Erythroblast (primary cell): ENCODE measurements at regions not wholly inside any gene's neighbourhood (a gene's known extent, or its start where the extent isn't known, plus 50 kb on each side); places are given as distances from the start of the nearest gene placed in this dataset.

Experiments
- GATA1 ChIP-seq: IDR thresholded peaks from 2 replicates; pipeline ENCODE4 v1.6.1; 2011; ENCODE audit warnings: low read depth, mild to moderate bottlenecking, control low read depth, low read length, moderate library complexity
- POLR2A ChIP-seq: IDR thresholded peaks from 2 replicates; pipeline ENCODE4 v1.6.1; 2011; ENCODE audit warnings: mild to moderate bottlenecking, low read length

DNA sequence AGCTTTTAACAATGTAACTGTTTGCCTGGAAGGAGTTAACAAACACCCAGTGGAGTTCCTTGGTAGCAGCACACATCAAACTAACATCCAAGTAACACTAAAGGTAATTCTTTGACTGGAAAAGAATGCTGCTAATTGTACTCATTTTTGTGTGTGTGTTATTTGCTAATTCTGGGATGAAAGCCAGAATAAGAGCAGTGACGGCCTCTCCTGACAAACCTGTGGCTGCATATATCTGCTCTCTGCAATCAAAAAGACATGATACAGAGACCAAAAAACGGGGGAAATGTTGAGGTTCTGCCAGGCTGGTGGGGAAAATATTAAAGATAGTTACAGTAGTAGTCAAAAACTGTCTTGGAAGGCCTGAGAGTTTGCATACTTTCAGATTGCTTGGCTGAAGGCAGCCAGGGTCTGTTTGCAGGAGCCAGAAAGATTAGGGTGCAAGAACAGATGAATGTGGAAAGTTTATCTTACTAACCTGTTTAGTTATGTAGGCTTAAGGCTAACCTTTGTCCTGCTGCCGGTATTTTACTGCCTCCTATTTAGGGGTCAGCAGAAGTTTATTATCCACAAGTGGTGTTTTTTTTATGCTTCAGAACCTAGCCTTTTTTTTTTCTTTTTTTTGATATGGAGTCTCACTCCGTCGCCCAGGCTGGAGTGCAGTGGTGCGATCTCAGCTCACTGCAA, 325.6 kb upstream of the RBMY1B start:
- TF ChIP-seq POLR2A (no peak), GATA1 (no peak)
